Muscle of back (tissue), 3 donors: ENCODE measurements at regions not wholly inside any gene's neighbourhood (a gene's known extent, or its start where the extent isn't known, plus 50 kb on each side); places are given as distances from the start of the nearest gene placed in this dataset.
"Not testable (repeated sequence)": the region's sequence is repeated elsewhere in the genome, so short reads cannot be mapped to it uniquely, and the experiment has no call there.

Experiments used
- DNase-seq, 3 donors: peaks; one replicate each; pipeline versions ENCODE4 v3.0.0 to v3.0.0-alpha.2; 2013

GRCh38 chr13:69274231-69274630, 833.4 kb upstream of the ATXN8OS start:
- DNase-seq, result no peak

- no peak for DNase-seq
Observed at GRCh38 chr13:69264362-69265334, 843.0 kb upstream of the ATXN8OS start.

GRCh38 chr13:69243366-69243765, 864.3 kb upstream of the ATXN8OS start:
- DNase-seq, result no peak

- DNase-seq, result no peak
Observed at GRCh38 chr13:69234171-69234570, 873.5 kb upstream of the ATXN8OS start.

GRCh38 chr13:69226427-69226826, 881.2 kb upstream of the ATXN8OS start:
- no peak for DNase-seq

GRCh38 chr13:69221633-69222498, 885.8 kb upstream of the ATXN8OS start:
- DNase-seq, result not testable (repeated sequence)

GRCh38 chr13:69213396-69213795, 894.2 kb upstream of the ATXN8OS start:
- DNase-seq, result no peak

GRCh38 chr13:69204620-69205019, 903.0 kb upstream of the ATXN8OS start:
- DNase-seq, result no peak

GRCh38 chr13:69202996-69203395, 904.6 kb upstream of the ATXN8OS start:
- DNase-seq, result no peak

- DNase-seq, result no peak
Observed at GRCh38 chr13:69199664-69200063, 908.0 kb upstream of the ATXN8OS start.

GRCh38 chr13:69198706-69199105, 908.9 kb upstream of the ATXN8OS start:
- DNase-seq, result no peak

- no peak for DNase-seq
Observed at GRCh38 chr13:69194130-69194529, 913.5 kb upstream of the ATXN8OS start.

- no peak for DNase-seq
Observed at GRCh38 chr13:69180034-69180433, 927.6 kb upstream of the ATXN8OS start.

GRCh38 chr13:69178000-69178399, 929.6 kb upstream of the ATXN8OS start:
- DNase-seq, result no peak

- no peak for DNase-seq
Observed at GRCh38 chr13:69168436-69168835, 939.2 kb upstream of the ATXN8OS start.

- no peak for DNase-seq
Observed at GRCh38 chr13:69155136-69155535, 952.5 kb upstream of the ATXN8OS start.

- no peak for DNase-seq
Observed at GRCh38 chr13:69142101-69142500, 965.5 kb upstream of the ATXN8OS start.

- DNase-seq, result no peak
Observed at GRCh38 chr13:69124996-69125395, 982.6 kb upstream of the ATXN8OS start.

GRCh38 chr13:69109891-69110525, 997.6 kb upstream of the ATXN8OS start:
- DNase-seq, result no peak

- DNase-seq, result no peak
Observed at GRCh38 chr13:69108486-69108885, 999.1 kb upstream of the ATXN8OS start.

GRCh38 chr13:69107436-69107835, 1000.2 kb upstream of the ATXN8OS start:
- DNase-seq, result no peak

GRCh38 chr13:69101841-69102240, 1005.8 kb upstream of the ATXN8OS start:
- DNase-seq, result no peak
